CD4-positive, alpha-beta T cell treated with Interleukin-12 subunit alpha and Interleukin-12 subunit beta, for 1 hour (primary cell): ENCODE measurements at regions not wholly inside any gene's neighbourhood (a gene's known extent, or its start where the extent isn't known, plus 50 kb on each side); places are given as distances from the start of the nearest gene placed in this dataset.
"Not testable (repeated sequence)": the region's sequence is repeated elsewhere in the genome, so short reads cannot be mapped to it uniquely, and the experiment has no call there.

Source experiments
- DNase-seq: peaks from one replicate; pipeline ENCODE4 v3.0.0-alpha.2; 2020

GRCh38 chr4:117577686-117578311 is 456.5 kb upstream of the NDST3 start:
- no peak for DNase-seq

- no peak for DNase-seq
These were observed 445.5 kb upstream of the NDST3 start for GRCh38 chr4:117588771-117589170.

GRCh38 chr4:117596917-117597480 is 437.3 kb upstream of the NDST3 start:
- DNase-seq: no peak

- DNase-seq: not testable (repeated sequence)
These were observed 434.9 kb upstream of the NDST3 start for GRCh38 chr4:117599393-117599792.

- DNase-seq: not testable (repeated sequence)
These were observed 433.4 kb upstream of the NDST3 start for GRCh38 chr4:117600936-117601335.

GRCh38 chr4:117610706-117611308 is 423.5 kb upstream of the NDST3 start:
- DNase-seq: no peak

GRCh38 chr4:117621673-117622072 is 412.6 kb upstream of the NDST3 start:
- no peak for DNase-seq

GRCh38 chr4:117623326-117623725 is 411.0 kb upstream of the NDST3 start:
- no peak for DNase-seq

GRCh38 chr4:117626664-117627063 is 407.6 kb upstream of the NDST3 start:
- DNase-seq: no peak

- DNase-seq: no peak
These were observed 399.6 kb upstream of the NDST3 start for GRCh38 chr4:117634716-117635115.

GRCh38 chr4:117637347-117637746 is 396.9 kb upstream of the NDST3 start:
- no peak for DNase-seq

- no peak for DNase-seq
These were observed 393.4 kb upstream of the NDST3 start for GRCh38 chr4:117640836-117641235.

- no peak for DNase-seq
These were observed 392.8 kb upstream of the NDST3 start for GRCh38 chr4:117641519-117641918.

GRCh38 chr4:117654079-117654478 is 380.2 kb upstream of the NDST3 start:
- no peak for DNase-seq

- no peak for DNase-seq
These were observed 373.6 kb upstream of the NDST3 start for GRCh38 chr4:117660668-117661067.

GRCh38 chr4:117661091-117662072 is 372.9 kb upstream of the NDST3 start:
- no peak for DNase-seq

- DNase-seq: no peak
These were observed 369.4 kb upstream of the NDST3 start for GRCh38 chr4:117664706-117665444.

- DNase-seq: no peak
These were observed 358.1 kb upstream of the NDST3 start for GRCh38 chr4:117676153-117676552.

- no peak for DNase-seq
These were observed 355.4 kb upstream of the NDST3 start for GRCh38 chr4:117678861-117679260.

GRCh38 chr4:117691572-117692351 is 342.5 kb upstream of the NDST3 start:
- no peak for DNase-seq

- no peak for DNase-seq
These were observed 341.7 kb upstream of the NDST3 start for GRCh38 chr4:117692538-117692937.

- no peak for DNase-seq
These were observed 334.7 kb upstream of the NDST3 start for GRCh38 chr4:117699595-117699994.
